ENCODE measurements at regions not wholly inside any gene's neighbourhood (a gene's known extent, or its start where the extent isn't known, plus 50 kb on each side); places are given as distances from the start of the nearest gene placed in this dataset.
"Not testable (repeated sequence)": the region's sequence is repeated elsewhere in the genome, so short reads cannot be mapped to it uniquely, and the experiment has no call there.

DNA sequence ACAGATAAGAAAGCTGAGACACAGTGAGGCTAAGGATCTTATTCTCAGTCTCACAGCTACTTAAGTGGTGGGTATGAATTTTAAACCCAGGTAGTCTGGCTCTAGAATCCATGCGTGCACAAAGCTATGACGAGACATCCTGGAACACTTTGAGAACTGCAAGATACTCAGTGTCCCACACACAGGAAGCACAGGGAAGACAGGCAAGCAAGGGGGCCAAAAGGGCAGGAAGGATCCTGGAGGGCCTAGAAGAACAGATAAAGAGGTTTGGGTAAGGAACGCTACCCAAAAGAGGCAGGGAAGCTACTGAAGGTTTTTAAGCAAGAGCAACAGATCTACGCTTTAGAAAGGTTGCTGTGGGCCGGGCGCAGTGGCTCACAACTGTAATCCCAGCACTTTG is 99.1 kb upstream of the HES1 start:
- DNase-seq (ENCODE audit: low read depth, low spot score), result no peak
- Histone ChIP-seq H3K4me3 (ENCODE audit: low read length) (no peak overlapping the region), H3K36me3 (ENCODE audit: control insufficient read depth, insufficient read depth, low read length) (no peaks in the 10 kb centered on the region), H3K27ac (ENCODE audit: low read length) (no peak overlapping the region), H3K4me1 (ENCODE audit: control insufficient read depth, insufficient read depth, low read length) (peaks cover 10% of the 10 kb centered on the region), H3K27me3 (ENCODE audit: control insufficient read depth, insufficient read depth, low read length) (no peaks in the 10 kb centered on the region), H3K9me3 (ENCODE audit: control insufficient read depth, insufficient read depth, low read length) (no peaks in the 10 kb centered on the region)
- WGBS (ENCODE audit: insufficient coverage, insufficient read length), result no CpG with 5 or more reads among the region's 6 CpGs

DNA sequence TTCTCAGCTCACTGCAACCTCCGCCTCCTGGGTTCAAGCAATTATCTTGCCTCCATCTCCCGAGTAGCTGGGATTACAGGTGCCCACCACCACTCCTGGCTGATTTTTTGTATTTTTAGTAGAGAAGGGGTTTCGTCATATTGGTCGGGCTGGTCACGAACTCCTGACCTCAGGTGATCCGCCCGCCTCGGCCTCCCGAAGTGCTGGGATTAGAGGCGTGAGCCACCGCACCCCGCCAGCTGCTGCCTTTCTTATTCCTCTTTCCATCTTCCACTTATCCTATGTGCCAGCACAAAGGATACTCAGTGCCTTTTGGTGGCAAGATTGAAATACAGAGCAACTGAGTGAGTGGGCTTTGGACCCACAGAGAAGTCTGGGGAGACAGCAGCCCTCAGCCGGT is 97.6 kb upstream of the HES1 start:
- not testable (repeated sequence) for H3K4me1 ChIP-seq (ENCODE audit: control insufficient read depth, insufficient read depth, low read length); H3K27ac ChIP-seq (ENCODE audit: low read length); H3K36me3 ChIP-seq (ENCODE audit: control insufficient read depth, insufficient read depth, low read length); H3K9me3 ChIP-seq (ENCODE audit: control insufficient read depth, insufficient read depth, low read length); H3K4me3 ChIP-seq (ENCODE audit: low read length); H3K27me3 ChIP-seq (ENCODE audit: control insufficient read depth, insufficient read depth, low read length); DNase-seq (ENCODE audit: low read depth, low spot score)
- no CpG with 5 or more reads among the region's 13 CpGs for WGBS (ENCODE audit: insufficient coverage, insufficient read length)

DNA sequence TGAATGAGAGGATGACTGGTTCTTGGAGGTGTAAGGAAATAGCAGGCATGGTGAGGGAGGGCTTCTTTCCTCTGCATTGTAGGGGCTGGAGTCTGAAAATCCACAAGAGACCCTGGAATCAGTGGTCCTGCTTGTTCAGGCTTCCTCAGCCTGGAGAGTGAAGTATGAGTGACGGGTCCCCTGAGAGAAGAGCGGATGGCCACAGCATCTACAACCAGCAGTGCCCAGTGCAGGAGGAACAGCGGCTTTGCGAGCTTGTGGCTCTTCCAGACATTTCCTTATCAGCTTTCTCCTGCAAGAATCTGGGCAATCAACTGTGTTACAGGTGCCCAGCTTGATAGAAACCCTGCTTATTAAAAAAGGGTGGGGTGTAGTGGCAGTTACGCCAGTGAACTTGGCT is 97.0 kb upstream of the HES1 start:
- H3K27me3 ChIP-seq (ENCODE audit: control insufficient read depth, insufficient read depth, low read length), result no peaks in the 10 kb centered on the region
- WGBS (ENCODE audit: insufficient coverage, insufficient read length), result no CpG with 5 or more reads among the region's 5 CpGs
- H3K4me3 ChIP-seq (ENCODE audit: low read length), result no peak overlapping the region
- DNase-seq (ENCODE audit: low read depth, low spot score), result no peak
- no peaks in the 10 kb centered on the region; the same call in 1 of the 2 replicates for H3K4me1 ChIP-seq (ENCODE audit: control insufficient read depth, insufficient read depth, low read length)
- no peak overlapping the region for H3K27ac ChIP-seq (ENCODE audit: low read length)
- no peaks in the 10 kb centered on the region for H3K9me3 ChIP-seq (ENCODE audit: control insufficient read depth, insufficient read depth, low read length)
- H3K36me3 ChIP-seq (ENCODE audit: control insufficient read depth, insufficient read depth, low read length), result no peaks in the 10 kb centered on the region

DNA sequence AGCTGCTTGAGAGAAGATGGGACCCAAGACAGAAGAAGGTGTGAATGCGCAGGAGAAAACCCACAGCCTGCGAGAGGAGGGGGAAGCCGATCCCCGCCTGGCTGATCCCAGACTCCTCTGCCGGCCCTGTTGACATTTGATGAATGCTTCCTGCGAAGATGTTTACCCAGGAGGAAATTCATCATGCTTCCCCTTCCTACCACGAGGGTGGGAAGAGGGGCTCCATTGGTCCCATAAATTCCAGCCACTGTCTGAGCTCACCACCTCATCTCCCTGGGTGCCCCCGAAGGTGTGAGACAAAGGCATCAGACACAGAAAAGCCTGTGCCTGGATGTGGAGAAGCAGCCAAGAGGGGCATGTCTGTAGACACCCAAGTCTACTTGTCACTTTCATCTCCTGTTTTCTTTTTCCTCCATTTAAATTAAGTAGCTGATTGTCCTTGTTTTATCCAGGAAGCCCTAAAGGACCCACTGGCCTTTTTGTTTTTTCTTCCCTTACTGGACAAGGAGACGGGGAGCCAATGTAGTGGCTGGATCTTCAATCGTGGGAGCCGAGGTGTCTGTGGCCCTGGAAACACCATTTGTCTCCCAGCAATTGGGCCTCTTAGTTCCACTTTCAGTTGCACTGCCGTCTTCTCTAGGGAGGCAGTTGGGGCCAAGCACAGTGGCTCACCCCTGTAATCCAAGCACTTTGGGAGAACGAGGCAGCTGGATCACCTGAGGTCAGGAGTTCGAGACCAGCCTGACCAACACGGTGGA is 95.3 kb upstream of the HES1 start:
- Histone ChIP-seq H3K36me3 (ENCODE audit: control insufficient read depth, insufficient read depth, low read length) (no peaks in the 10 kb centered on the region), H3K9me3 (ENCODE audit: control insufficient read depth, insufficient read depth, low read length) (no peaks in the 10 kb centered on the region), H3K4me1 (ENCODE audit: control insufficient read depth, insufficient read depth, low read length) (no peaks in the 10 kb centered on the region), H3K27ac (ENCODE audit: low read length) (no peak overlapping the region), H3K27me3 (ENCODE audit: control insufficient read depth, insufficient read depth, low read length) (no peaks in the 10 kb centered on the region), H3K4me3 (ENCODE audit: low read length) (no peak overlapping the region)
- no peak for DNase-seq (ENCODE audit: low read depth, low spot score)
- WGBS (ENCODE audit: insufficient coverage, insufficient read length), result no CpG with 5 or more reads among the region's 15 CpGs

DNA sequence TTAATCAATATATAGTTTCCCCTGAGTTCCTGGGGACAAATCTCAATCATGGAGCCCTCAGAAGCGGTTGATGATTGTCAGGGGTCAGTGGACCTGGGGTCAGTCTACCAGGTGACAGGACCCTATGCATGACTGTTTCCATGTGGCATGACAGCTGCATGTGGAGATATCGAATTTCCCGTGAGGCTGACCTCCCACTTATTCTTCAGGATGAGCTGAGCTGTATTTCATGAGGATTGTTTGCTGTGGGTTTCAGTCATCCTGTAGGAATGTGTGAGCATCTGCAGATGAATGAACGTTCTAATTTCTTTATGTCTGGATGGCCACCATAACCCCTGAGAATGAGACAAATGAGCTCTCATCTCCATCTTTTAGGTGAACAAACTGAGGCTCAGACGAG is 93.0 kb upstream of the HES1 start:
- Histone ChIP-seq H3K27ac (ENCODE audit: low read length) (no peak overlapping the region), H3K4me3 (ENCODE audit: low read length) (no peak overlapping the region), H3K27me3 (ENCODE audit: control insufficient read depth, insufficient read depth, low read length) (no peaks in the 10 kb centered on the region), H3K36me3 (ENCODE audit: control insufficient read depth, insufficient read depth, low read length) (no peaks in the 10 kb centered on the region), H3K9me3 (ENCODE audit: control insufficient read depth, insufficient read depth, low read length) (no peaks in the 10 kb centered on the region), H3K4me1 (ENCODE audit: control insufficient read depth, insufficient read depth, low read length) (no peaks in the 10 kb centered on the region)
- WGBS (ENCODE audit: insufficient coverage, insufficient read length), result no CpG with 5 or more reads among the region's 5 CpGs
- no peak for DNase-seq (ENCODE audit: low read depth, low spot score)

DNA sequence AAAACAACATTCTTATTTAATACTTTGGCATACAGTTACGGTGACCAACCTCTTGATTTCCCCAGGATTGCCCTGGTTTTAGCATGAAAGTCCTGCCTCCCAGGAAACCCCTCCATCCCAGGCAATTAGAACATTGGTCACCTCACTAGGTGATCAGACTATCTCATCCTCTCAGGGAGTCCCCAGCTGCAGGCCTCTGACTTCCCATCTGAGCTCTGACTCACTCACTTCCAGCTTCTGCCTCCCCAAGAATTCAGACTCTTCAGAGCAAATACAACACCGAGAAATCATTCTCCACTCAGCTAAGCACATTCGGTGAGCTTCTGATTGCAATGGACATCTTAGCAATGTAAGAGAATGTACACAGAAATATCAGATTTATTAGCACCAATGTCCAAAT is 92.4 kb upstream of the HES1 start:
- Histone ChIP-seq H3K4me1 (ENCODE audit: control insufficient read depth, insufficient read depth, low read length) (no peaks in the 10 kb centered on the region), H3K9me3 (ENCODE audit: control insufficient read depth, insufficient read depth, low read length) (no peaks in the 10 kb centered on the region), H3K36me3 (ENCODE audit: control insufficient read depth, insufficient read depth, low read length) (no peaks in the 10 kb centered on the region), H3K27ac (ENCODE audit: low read length) (no peak overlapping the region), H3K27me3 (ENCODE audit: control insufficient read depth, insufficient read depth, low read length) (no peaks in the 10 kb centered on the region), H3K4me3 (ENCODE audit: low read length) (no peak overlapping the region)
- no peak for DNase-seq (ENCODE audit: low read depth, low spot score)
- no CpG with 5 or more reads among the region's 3 CpGs for WGBS (ENCODE audit: insufficient coverage, insufficient read length)

DNA sequence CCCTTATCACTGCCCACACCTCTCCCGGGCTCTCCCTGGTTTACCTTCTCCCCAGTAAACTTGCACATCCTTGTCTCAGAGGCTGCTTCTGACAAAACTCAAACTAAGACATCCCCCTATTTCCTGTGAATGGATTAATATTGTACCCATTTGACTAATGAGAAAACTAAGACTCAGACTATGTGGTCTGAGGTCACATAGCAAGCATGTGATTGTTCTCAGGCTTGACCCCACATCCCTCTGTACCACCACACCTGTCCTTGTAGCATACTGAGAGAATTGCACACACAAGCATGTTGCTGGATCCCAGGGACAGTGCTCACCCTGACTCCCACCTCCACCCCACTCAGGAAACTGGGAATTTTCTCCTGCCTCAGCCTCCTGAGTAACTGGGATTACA is 90.7 kb upstream of the HES1 start:
- WGBS (ENCODE audit: insufficient coverage, insufficient read length), result no CpG with 5 or more reads among the region's 1 CpG
- Histone ChIP-seq H3K9me3 (ENCODE audit: control insufficient read depth, insufficient read depth, low read length) (no peaks in the 10 kb centered on the region), H3K27ac (ENCODE audit: low read length) (no peak overlapping the region), H3K4me3 (ENCODE audit: low read length) (no peak overlapping the region), H3K4me1 (ENCODE audit: control insufficient read depth, insufficient read depth, low read length) (no peaks in the 10 kb centered on the region), H3K27me3 (ENCODE audit: control insufficient read depth, insufficient read depth, low read length) (no peaks in the 10 kb centered on the region), H3K36me3 (ENCODE audit: control insufficient read depth, insufficient read depth, low read length) (no peaks in the 10 kb centered on the region)
- no peak for DNase-seq (ENCODE audit: low read depth, low spot score)

DNA sequence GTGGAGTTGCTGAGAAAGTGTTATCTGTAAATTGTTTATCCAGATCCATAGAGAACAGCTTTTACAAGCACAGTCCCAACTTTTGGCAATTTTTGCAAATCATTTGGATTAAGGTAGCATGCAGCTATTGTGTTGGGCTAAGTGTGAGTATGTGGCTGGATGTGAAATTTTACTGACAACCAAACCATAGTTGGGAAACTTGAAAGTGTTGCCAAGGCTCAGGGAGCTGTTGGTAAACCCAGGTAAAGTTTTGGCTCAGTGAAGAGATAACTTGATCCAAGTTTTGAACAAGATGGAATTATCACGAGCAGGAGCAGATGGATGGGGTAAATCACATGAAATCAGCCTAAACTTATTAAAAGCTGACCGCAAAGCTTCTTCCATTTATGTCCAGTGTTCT is 90.0 kb upstream of the HES1 start:
- DNase-seq (ENCODE audit: low read depth, low spot score), result no peak
- Histone ChIP-seq H3K27ac (ENCODE audit: low read length) (no peak overlapping the region), H3K27me3 (ENCODE audit: control insufficient read depth, insufficient read depth, low read length) (no peaks in the 10 kb centered on the region), H3K36me3 (ENCODE audit: control insufficient read depth, insufficient read depth, low read length) (no peaks in the 10 kb centered on the region), H3K9me3 (ENCODE audit: control insufficient read depth, insufficient read depth, low read length) (no peaks in the 10 kb centered on the region), H3K4me3 (ENCODE audit: low read length) (no peak overlapping the region), H3K4me1 (ENCODE audit: control insufficient read depth, insufficient read depth, low read length) (no peaks in the 10 kb centered on the region)
- no CpG with 5 or more reads among the region's 2 CpGs for WGBS (ENCODE audit: insufficient coverage, insufficient read length)

DNA sequence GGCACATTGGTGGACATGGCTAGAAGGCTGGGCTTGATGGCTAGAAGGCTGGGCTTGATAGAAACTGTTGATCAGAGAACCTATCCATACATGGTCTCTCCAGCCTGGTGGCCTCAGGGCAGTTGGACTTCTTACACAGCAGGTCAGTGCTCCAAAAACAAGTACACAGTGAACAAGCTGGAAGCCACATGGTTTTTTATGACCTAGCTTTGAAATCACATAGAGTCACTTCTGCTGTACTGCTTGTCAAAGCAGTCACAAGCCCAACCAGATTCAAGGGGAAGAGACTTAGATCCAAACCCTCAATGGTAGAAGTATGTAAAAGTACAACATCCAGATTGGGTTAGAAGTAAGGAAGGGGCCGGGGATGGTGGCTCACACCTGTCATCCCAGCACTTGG is 89.4 kb upstream of the HES1 start:
- Histone ChIP-seq H3K36me3 (ENCODE audit: control insufficient read depth, insufficient read depth, low read length) (no peaks in the 10 kb centered on the region), H3K4me3 (ENCODE audit: low read length) (no peak overlapping the region), H3K4me1 (ENCODE audit: control insufficient read depth, insufficient read depth, low read length) (no peaks in the 10 kb centered on the region), H3K27ac (ENCODE audit: low read length) (no peak overlapping the region), H3K9me3 (ENCODE audit: control insufficient read depth, insufficient read depth, low read length) (no peaks in the 10 kb centered on the region), H3K27me3 (ENCODE audit: control insufficient read depth, insufficient read depth, low read length) (no peaks in the 10 kb centered on the region)
- no CpG with 5 or more reads among the region's 1 CpG for WGBS (ENCODE audit: insufficient coverage, insufficient read length)
- DNase-seq (ENCODE audit: low read depth, low spot score), result no peak

DNA sequence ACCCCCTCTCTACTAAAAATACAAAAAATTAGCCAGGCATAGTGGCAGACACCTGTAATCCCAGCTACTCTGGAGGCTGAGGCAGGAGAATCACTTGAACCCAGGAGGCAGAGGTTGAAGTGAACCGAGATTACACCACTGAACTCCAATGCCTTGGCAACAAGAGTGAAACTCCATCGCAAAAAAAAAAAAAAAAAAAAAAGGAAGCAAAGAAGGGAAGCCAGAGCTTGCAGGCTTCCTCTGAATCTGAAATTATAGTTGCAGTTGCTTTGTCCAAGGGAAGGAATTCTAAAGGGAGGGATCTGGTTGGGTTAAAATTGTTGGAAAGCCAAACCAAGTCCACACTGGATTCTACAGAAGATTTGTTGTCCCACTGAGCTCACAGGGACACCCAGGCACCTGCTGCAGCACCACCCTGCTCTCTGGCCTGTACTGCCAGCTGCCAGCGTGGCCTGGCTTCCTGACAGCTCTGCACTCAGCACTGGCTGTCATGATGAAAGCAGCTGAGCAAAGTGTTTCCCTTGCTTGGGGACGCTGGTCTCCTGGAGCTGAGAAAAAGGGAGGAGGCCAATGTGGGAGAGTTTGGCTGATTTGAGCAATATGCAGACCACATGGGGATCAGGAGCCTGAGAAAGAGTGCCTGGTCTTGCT is 88.8 kb upstream of the HES1 start:
- H3K36me3 ChIP-seq (ENCODE audit: control insufficient read depth, insufficient read depth, low read length), result no peaks in the 10 kb centered on the region
- no peaks in the 10 kb centered on the region for H3K4me1 ChIP-seq (ENCODE audit: control insufficient read depth, insufficient read depth, low read length)
- H3K4me3 ChIP-seq (ENCODE audit: low read length), result no peak overlapping the region
- no peaks in the 10 kb centered on the region for H3K27me3 ChIP-seq (ENCODE audit: control insufficient read depth, insufficient read depth, low read length)
- WGBS (ENCODE audit: insufficient coverage, insufficient read length), result no CpG with 5 or more reads among the region's 4 CpGs
- H3K9me3 ChIP-seq (ENCODE audit: control insufficient read depth, insufficient read depth, low read length), result no peaks in the 10 kb centered on the region
- DNase-seq (ENCODE audit: low read depth, low spot score), result no peak
- no peak overlapping the region for H3K27ac ChIP-seq (ENCODE audit: low read length)

DNA sequence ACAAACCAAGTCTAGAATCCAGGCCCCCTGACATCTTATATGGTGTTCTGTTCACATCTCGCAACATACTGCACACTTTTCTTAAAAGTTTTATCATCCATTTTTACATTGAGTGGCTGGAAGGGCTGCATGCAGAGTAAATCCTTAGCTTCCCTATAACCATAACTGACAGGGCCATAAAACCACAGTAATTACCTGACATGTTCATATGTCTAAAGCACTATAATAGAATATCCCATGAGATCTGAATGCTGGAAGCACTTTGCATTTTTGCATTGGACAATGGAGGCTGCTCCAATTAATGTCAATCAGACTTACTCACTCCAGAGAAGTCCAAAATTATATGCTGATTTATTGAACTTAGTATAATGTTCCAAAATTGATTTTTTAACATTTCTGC is 86.6 kb upstream of the HES1 start:
- DNase-seq (ENCODE audit: low read depth, low spot score), result no peak
- H3K27me3 ChIP-seq (ENCODE audit: control insufficient read depth, insufficient read depth, low read length), result peaks cover 2% of the 10 kb centered on the region; the same call in 1 of the 2 replicates
- no peaks in the 10 kb centered on the region for H3K36me3 ChIP-seq (ENCODE audit: control insufficient read depth, insufficient read depth, low read length)
- no peaks in the 10 kb centered on the region for H3K4me1 ChIP-seq (ENCODE audit: control insufficient read depth, insufficient read depth, low read length)
- H3K9me3 ChIP-seq (ENCODE audit: control insufficient read depth, insufficient read depth, low read length), result no peaks in the 10 kb centered on the region
- H3K4me3 ChIP-seq (ENCODE audit: low read length), result no peak overlapping the region
- no peak overlapping the region for H3K27ac ChIP-seq (ENCODE audit: low read length)
- no CpG with 5 or more reads among the region's 1 CpG for WGBS (ENCODE audit: insufficient coverage, insufficient read length)
